ENCODE measurements at regions not wholly inside any gene's neighbourhood (a gene's known extent, or its start where the extent isn't known, plus 50 kb on each side); places are given as distances from the start of the nearest gene placed in this dataset.

- Histone ChIP-seq H4K20me1 (ENCODE audit: insufficient read depth, low read length, poor library complexity, severe bottlenecking) (no peaks in the 10 kb centered on the region), H2AFZ (ENCODE audit: low read length) (no peak overlapping the region), H3K79me2 (ENCODE audit: insufficient read depth, low read length) (no peaks in the 10 kb centered on the region), H3K9ac (ENCODE audit: low read depth, low read length, poor library complexity, severe bottlenecking) (no peak overlapping the region), H3K4me2 (ENCODE audit: low read depth, low read length, poor library complexity, severe bottlenecking) (no peak overlapping the region), H3K9me3 (ENCODE audit: insufficient read depth, low read depth, low read length) (no peaks in the 10 kb centered on the region), H3K4me3 (ENCODE audit: low read length, poor library complexity, severe bottlenecking) (no peak overlapping the region), H3K27me3 (ENCODE audit: insufficient read depth, low read length, poor library complexity, severe bottlenecking) (no peaks in the 10 kb centered on the region), H3K9me2 (replicated peaks; ENCODE audit: low read depth, low read length) (no peaks in the 10 kb centered on the region), H3F3A (ENCODE audit: low read depth) (no peaks in the 10 kb centered on the region), H3K36me3 (ENCODE audit: insufficient read depth, low read length) (no peaks in the 10 kb centered on the region), H3K4me1 (ENCODE audit: insufficient read depth, low read length, poor library complexity, severe bottlenecking) (no peaks in the 10 kb centered on the region)
- no peak for TF ChIP-seq EZH2phosphoT487 (IDR thresholded peaks at IDR 0.05; ENCODE audit: borderline replicate concordance)
- TF ChIP-seq CTCF (conservative IDR thresholded peaks at IDR 0.05; ENCODE audit: low read length): no peak
These were observed 94.0 kb upstream of the PPM1H start for GRCh38 chr12:63028951-63029350.

- no peaks in the 10 kb centered on the region for H3K79me2 ChIP-seq (ENCODE audit: insufficient read depth, low read length)
These were observed 90.2 kb upstream of the PPM1H start for GRCh38 chr12:63025116-63025515.

GRCh38 chr12:63023926-63024325 lies 89.0 kb upstream of the PPM1H start:
- H3K4me1 ChIP-seq (ENCODE audit: insufficient read depth, low read length, poor library complexity, severe bottlenecking): no peaks in the 10 kb centered on the region
- H3K4me2 ChIP-seq (ENCODE audit: low read depth, low read length, poor library complexity, severe bottlenecking): no peak overlapping the region
- no peaks in the 10 kb centered on the region for H4K20me1 ChIP-seq (ENCODE audit: insufficient read depth, low read length, poor library complexity, severe bottlenecking)
- H3K9me2 ChIP-seq (replicated peaks; ENCODE audit: low read depth, low read length): no peaks in the 10 kb centered on the region
- no peak overlapping the region for H3K9ac ChIP-seq (ENCODE audit: low read depth, low read length, poor library complexity, severe bottlenecking)
- no peak for TF ChIP-seq EZH2phosphoT487 (IDR thresholded peaks at IDR 0.05; ENCODE audit: borderline replicate concordance)
- TF ChIP-seq CTCF (conservative IDR thresholded peaks at IDR 0.05; ENCODE audit: low read length): no peak
- H2AFZ ChIP-seq (ENCODE audit: low read length): no peak overlapping the region
- H3K79me2 ChIP-seq (ENCODE audit: insufficient read depth, low read length): no peaks in the 10 kb centered on the region
- H3K9me3 ChIP-seq (ENCODE audit: insufficient read depth, low read depth, low read length): no peaks in the 10 kb centered on the region
- no peaks in the 10 kb centered on the region for H3K36me3 ChIP-seq (ENCODE audit: insufficient read depth, low read length)
- H3K27me3 ChIP-seq (ENCODE audit: insufficient read depth, low read length, poor library complexity, severe bottlenecking): no peaks in the 10 kb centered on the region
- no peak overlapping the region for H3K4me3 ChIP-seq (ENCODE audit: low read length, poor library complexity, severe bottlenecking)
- H3F3A ChIP-seq (ENCODE audit: low read depth): no peaks in the 10 kb centered on the region

More at GRCh38 chr12:63025116-63025515, 90.2 kb upstream of the PPM1H start:
- Histone ChIP-seq H3K9me2 (replicated peaks; ENCODE audit: low read depth, low read length) (no peaks in the 10 kb centered on the region), H2AFZ (ENCODE audit: low read length) (no peak overlapping the region), H3K27me3 (ENCODE audit: insufficient read depth, low read length, poor library complexity, severe bottlenecking) (no peaks in the 10 kb centered on the region), H3K9ac (ENCODE audit: low read depth, low read length, poor library complexity, severe bottlenecking) (no peak overlapping the region), H3K4me1 (ENCODE audit: insufficient read depth, low read length, poor library complexity, severe bottlenecking) (no peaks in the 10 kb centered on the region), H3K36me3 (ENCODE audit: insufficient read depth, low read length) (no peaks in the 10 kb centered on the region), H3K4me2 (ENCODE audit: low read depth, low read length, poor library complexity, severe bottlenecking) (no peak overlapping the region), H3K4me3 (ENCODE audit: low read length, poor library complexity, severe bottlenecking) (no peak overlapping the region), H4K20me1 (ENCODE audit: insufficient read depth, low read length, poor library complexity, severe bottlenecking) (no peaks in the 10 kb centered on the region), H3F3A (ENCODE audit: low read depth) (no peaks in the 10 kb centered on the region), H3K9me3 (ENCODE audit: insufficient read depth, low read depth, low read length) (no peaks in the 10 kb centered on the region)
- TF ChIP-seq EZH2phosphoT487 (IDR thresholded peaks at IDR 0.05; ENCODE audit: borderline replicate concordance): no peak
- no peak for TF ChIP-seq CTCF (conservative IDR thresholded peaks at IDR 0.05; ENCODE audit: low read length)
